ENCODE measurements at regions not wholly inside any gene's neighbourhood (a gene's known extent, or its start where the extent isn't known, plus 50 kb on each side); places are given as distances from the start of the nearest gene placed in this dataset.

GRCh38 chr2:14951569-14952285 is 319.2 kb downstream of the LRATD1 start:
- Histone ChIP-seq H3K9ac (no peak overlapping the region), H3K36me3 (ENCODE audit: control insufficient read depth, insufficient read depth, low read length) (no peaks in the 10 kb centered on the region), H2AFZ (no peak overlapping the region), H3K4me3 (ENCODE audit: low read depth, low read length) (no peak overlapping the region), H3K9me3 (ENCODE audit: control insufficient read depth, low read length) (no peaks in the 10 kb centered on the region), H3K4me2 (ENCODE audit: low read length) (no peak overlapping the region), H3K79me2 (no peaks in the 10 kb centered on the region), H3K27me3 (ENCODE audit: control insufficient read depth, insufficient read depth, low read length) (no peaks in the 10 kb centered on the region), H3K4me1 (no peaks in the 10 kb centered on the region), H3K27ac (no peak overlapping the region)
- TF ChIP-seq, protein P1, sequence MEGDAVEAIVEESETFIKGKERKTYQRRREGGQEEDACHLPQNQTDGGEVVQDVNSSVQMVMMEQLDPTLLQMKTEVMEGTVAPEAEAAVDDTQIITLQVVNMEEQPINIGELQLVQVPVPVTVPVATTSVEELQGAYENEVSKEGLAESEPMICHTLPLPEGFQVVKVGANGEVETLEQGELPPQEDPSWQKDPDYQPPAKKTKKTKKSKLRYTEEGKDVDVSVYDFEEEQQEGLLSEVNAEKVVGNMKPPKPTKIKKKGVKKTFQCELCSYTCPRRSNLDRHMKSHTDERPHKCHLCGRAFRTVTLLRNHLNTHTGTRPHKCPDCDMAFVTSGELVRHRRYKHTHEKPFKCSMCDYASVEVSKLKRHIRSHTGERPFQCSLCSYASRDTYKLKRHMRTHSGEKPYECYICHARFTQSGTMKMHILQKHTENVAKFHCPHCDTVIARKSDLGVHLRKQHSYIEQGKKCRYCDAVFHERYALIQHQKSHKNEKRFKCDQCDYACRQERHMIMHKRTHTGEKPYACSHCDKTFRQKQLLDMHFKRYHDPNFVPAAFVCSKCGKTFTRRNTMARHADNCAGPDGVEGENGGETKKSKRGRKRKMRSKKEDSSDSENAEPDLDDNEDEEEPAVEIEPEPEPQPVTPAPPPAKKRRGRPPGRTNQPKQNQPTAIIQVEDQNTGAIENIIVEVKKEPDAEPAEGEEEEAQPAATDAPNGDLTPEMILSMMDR (IDR thresholded peaks at IDR 0.05), result no peak

- Histone ChIP-seq H3K4me2 (ENCODE audit: low read length) (no peak overlapping the region), H2AFZ (no peak overlapping the region), H3K9me3 (ENCODE audit: control insufficient read depth, low read length) (no peaks in the 10 kb centered on the region), H3K36me3 (ENCODE audit: control insufficient read depth, insufficient read depth, low read length) (no peaks in the 10 kb centered on the region), H3K79me2 (no peaks in the 10 kb centered on the region), H3K27ac (no peak overlapping the region), H3K9ac (no peak overlapping the region), H3K27me3 (ENCODE audit: control insufficient read depth, insufficient read depth, low read length) (no peaks in the 10 kb centered on the region), H3K4me1 (no peaks in the 10 kb centered on the region), H3K4me3 (ENCODE audit: low read depth, low read length) (no peak overlapping the region)
- TF ChIP-seq, protein P1 (IDR thresholded peaks at IDR 0.05), result no peak
Observed at GRCh38 chr2:14952400-14952963, 320.0 kb downstream of the LRATD1 start.

DNA sequence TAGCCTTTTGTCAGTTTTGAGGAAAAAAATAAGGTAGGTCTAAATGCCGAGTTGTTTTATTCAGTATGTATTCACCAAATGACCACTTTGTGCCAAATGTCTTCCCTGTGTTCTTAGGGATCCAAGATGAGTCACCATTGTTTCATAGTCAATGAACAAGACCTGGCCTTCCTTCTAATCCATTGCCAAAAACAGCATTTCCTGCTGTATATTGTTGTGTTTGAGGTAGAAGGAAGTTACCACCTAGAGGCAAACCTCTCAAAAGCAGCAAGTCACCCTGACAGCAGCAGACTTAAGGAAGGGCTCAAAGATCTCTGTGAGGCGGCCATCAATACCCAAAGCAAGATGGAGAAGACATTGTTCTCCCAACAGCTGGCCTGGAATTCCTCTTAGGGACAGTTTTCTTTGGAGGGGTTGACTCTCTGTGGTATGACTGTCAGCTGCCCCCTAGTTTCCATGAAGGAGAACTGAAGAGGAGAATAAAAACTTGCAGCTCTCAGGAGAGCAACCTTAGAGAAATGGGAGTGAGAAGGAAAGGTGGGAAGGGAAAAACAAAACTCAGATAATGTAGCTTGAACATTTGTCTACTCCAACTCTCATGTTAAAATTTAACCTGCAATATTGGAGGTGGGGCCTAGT is 328.3 kb downstream of the LRATD1 start:
- no peak overlapping the region for H3K27ac ChIP-seq
- no peak overlapping the region for H3K4me2 ChIP-seq (ENCODE audit: low read length)
- H2AFZ ChIP-seq, result no peak overlapping the region
- H3K4me1 ChIP-seq, result no peaks in the 10 kb centered on the region
- no peaks in the 10 kb centered on the region for H3K36me3 ChIP-seq (ENCODE audit: control insufficient read depth, insufficient read depth, low read length)
- no peaks in the 10 kb centered on the region for H3K27me3 ChIP-seq (ENCODE audit: control insufficient read depth, insufficient read depth, low read length)
- no peak overlapping the region for H3K9ac ChIP-seq
- TF ChIP-seq, protein P1 (IDR thresholded peaks at IDR 0.05), result no peak
- no peak overlapping the region for H3K4me3 ChIP-seq (ENCODE audit: low read depth, low read length)
- no peaks in the 10 kb centered on the region for H3K79me2 ChIP-seq
- no peaks in the 10 kb centered on the region for H3K9me3 ChIP-seq (ENCODE audit: control insufficient read depth, low read length)

GRCh38 chr2:14967729-14968128 is 335.2 kb downstream of the LRATD1 start:
- Histone ChIP-seq H2AFZ (no peak overlapping the region), H3K27ac (no peak overlapping the region), H3K36me3 (ENCODE audit: control insufficient read depth, insufficient read depth, low read length) (no peaks in the 10 kb centered on the region), H3K9me3 (ENCODE audit: control insufficient read depth, low read length) (no peaks in the 10 kb centered on the region), H3K27me3 (ENCODE audit: control insufficient read depth, insufficient read depth, low read length) (no peaks in the 10 kb centered on the region), H3K4me2 (ENCODE audit: low read length) (no peak overlapping the region), H3K4me3 (ENCODE audit: low read depth, low read length) (no peak overlapping the region), H3K9ac (no peak overlapping the region), H3K4me1 (no peaks in the 10 kb centered on the region), H3K79me2 (no peaks in the 10 kb centered on the region)
- TF ChIP-seq, protein P1 (IDR thresholded peaks at IDR 0.05), result no peak

Measured in parathyroid adenoma (tissue), 2 donors.